ENCODE measurements at regions not wholly inside any gene's neighbourhood (a gene's known extent, or its start where the extent isn't known, plus 50 kb on each side); places are given as distances from the start of the nearest gene placed in this dataset.
A peak's percentile ranks its signal among the peaks of the same experiment; 100 is the strongest.

DNA sequence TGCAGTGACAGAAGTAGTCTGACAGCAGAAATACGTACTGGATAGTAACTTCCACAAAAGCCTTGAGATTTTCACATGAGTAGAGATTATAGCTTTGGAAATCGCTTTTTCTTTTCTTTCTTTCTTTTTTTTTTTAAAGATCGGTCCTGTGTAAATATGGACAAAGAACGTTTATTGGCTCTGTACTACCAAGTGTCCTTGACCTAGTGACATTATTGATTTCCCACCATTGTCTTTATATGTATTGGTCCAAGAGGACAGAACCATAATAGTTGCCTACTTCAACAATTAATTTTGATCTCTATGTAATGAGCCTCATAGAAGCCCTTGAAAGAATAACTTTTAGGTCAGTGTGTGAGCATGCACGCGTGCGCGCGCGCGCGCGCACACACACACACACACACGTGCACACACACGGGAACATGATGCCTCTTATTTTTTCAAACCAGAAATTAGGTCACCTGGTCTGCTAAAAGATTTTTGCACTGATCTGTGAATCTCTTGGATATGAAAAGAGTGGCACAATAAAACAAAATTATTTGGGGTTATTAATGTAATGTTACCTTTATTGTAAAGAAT, 516.8 kb downstream of the PSAT1 start:
- DNase-seq: no peak
- Histone ChIP-seq H3K4me3 (no peak overlapping the region), H3K27me3 (ENCODE audit: low read depth) (no peaks in the 10 kb centered on the region), H3K9me3 (no peaks in the 10 kb centered on the region), H3K36me3 (no peaks in the 10 kb centered on the region), H3K4me1 (no peaks in the 10 kb centered on the region), H3K27ac (no peak overlapping the region)
- TF ChIP-seq, protein P1, sequence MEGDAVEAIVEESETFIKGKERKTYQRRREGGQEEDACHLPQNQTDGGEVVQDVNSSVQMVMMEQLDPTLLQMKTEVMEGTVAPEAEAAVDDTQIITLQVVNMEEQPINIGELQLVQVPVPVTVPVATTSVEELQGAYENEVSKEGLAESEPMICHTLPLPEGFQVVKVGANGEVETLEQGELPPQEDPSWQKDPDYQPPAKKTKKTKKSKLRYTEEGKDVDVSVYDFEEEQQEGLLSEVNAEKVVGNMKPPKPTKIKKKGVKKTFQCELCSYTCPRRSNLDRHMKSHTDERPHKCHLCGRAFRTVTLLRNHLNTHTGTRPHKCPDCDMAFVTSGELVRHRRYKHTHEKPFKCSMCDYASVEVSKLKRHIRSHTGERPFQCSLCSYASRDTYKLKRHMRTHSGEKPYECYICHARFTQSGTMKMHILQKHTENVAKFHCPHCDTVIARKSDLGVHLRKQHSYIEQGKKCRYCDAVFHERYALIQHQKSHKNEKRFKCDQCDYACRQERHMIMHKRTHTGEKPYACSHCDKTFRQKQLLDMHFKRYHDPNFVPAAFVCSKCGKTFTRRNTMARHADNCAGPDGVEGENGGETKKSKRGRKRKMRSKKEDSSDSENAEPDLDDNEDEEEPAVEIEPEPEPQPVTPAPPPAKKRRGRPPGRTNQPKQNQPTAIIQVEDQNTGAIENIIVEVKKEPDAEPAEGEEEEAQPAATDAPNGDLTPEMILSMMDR (IDR thresholded peaks at IDR 0.05): no peak
- intact Hi-C loops (cut with DNase I): no loop called here
- ATAC-seq: no peak

DNA sequence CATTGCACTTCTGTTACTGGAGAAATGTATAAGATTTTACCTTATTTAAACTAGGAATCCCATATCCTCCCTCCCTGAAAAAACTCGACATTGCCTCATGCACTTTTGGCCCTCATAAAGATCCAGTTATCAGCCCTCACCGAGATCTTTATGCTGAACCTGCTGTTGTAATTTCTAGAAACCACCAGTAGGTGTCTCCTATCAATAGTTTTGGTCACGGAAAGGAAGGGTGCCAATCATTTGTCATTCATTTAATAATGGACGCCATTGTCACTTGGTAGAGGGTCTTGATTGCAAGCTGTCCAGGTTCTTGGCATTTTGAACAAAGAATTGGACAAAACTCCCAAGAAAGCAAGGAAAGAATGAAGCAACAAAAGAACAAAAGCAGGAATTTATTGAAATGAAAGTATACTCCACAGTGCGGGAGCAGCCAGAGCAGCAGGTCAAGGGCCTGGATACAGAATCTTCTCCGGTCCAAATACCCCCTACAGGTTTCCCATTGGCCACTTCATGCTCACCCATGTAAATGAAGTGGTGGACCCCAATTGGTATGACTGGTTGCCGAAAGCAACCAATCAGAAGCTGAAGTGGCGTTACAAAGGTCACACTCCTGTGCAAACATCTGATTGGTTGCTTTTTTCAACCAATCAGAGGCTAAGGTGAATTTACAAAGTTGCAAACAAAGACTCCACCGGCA, 524.3 kb downstream of the PSAT1 start:
- H3K27ac ChIP-seq: no peak overlapping the region
- TF ChIP-seq, protein P1 (IDR thresholded peaks at IDR 0.05): peak; percentile 66
- H3K36me3 ChIP-seq: no peaks in the 10 kb centered on the region
- no peaks in the 10 kb centered on the region for H3K9me3 ChIP-seq
- no peaks in the 10 kb centered on the region for H3K27me3 ChIP-seq (ENCODE audit: low read depth)
- H3K4me1 ChIP-seq: no peaks in the 10 kb centered on the region
- intact Hi-C loops (cut with DNase I): no loop called here
- peak in 1 of 2 donors; percentile 62 for ATAC-seq
- peak overlapping the region; percentile 28 for H3K4me3 ChIP-seq
- DNase-seq: no peak

DNA sequence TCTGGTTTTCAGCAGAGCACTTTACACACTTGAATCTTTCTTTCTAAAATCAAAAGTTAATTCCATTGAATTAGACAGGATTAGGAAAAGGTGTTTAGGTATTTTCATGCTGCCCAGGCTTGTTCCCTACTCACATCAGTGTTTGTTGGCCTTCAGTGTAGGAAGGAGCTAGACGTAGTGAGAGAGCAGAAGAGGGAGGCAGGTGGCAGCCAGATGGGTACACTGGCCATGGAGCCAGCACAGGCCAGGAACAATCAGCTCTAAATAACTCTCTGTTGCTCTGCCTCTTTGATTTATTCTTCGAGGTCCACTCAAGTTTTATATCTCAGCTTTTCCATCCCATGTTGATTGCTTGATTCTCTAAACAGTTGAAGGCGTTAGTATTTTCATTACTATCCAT, 529.6 kb downstream of the PSAT1 start:
- Histone ChIP-seq H3K27ac (no peak overlapping the region), H3K4me1 (no peaks in the 10 kb centered on the region), H3K4me3 (no peak overlapping the region), H3K36me3 (no peaks in the 10 kb centered on the region), H3K9me3 (no peaks in the 10 kb centered on the region), H3K27me3 (ENCODE audit: low read depth) (no peaks in the 10 kb centered on the region)
- TF ChIP-seq, protein P1 (IDR thresholded peaks at IDR 0.05): no peak
- intact Hi-C loops (cut with DNase I): no loop called here
- no peak for DNase-seq
- ATAC-seq: no peak

DNA sequence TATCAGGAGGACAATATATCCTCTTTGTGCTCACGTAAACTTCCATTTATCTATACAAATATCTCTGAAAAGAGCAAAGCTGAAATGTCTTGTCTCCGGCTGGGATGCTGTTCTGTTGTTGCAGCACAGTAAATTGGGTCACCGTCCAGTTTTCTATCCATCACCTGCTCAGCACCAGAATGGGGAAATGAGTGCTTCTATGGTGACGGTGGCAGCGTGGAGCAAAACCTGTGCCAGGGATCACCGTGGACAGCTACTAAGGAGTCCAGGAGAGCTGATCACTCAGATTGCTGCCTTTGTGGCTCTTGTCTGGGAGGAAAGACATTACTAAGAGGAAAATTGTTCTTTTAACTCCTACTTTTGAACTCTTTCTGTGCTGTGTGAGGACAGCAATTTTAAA, 531.6 kb downstream of the PSAT1 start:
- no peak overlapping the region for H3K4me3 ChIP-seq
- H3K36me3 ChIP-seq: no peaks in the 10 kb centered on the region
- H3K27me3 ChIP-seq (ENCODE audit: low read depth): no peaks in the 10 kb centered on the region
- H3K4me1 ChIP-seq: no peaks in the 10 kb centered on the region
- H3K27ac ChIP-seq: no peak overlapping the region
- DNase-seq (no peak), ATAC-seq (no peak)
- TF ChIP-seq, protein P1 (IDR thresholded peaks at IDR 0.05): no peak
- H3K9me3 ChIP-seq: no peaks in the 10 kb centered on the region
- intact Hi-C loops (cut with DNase I): no loop called here

DNA sequence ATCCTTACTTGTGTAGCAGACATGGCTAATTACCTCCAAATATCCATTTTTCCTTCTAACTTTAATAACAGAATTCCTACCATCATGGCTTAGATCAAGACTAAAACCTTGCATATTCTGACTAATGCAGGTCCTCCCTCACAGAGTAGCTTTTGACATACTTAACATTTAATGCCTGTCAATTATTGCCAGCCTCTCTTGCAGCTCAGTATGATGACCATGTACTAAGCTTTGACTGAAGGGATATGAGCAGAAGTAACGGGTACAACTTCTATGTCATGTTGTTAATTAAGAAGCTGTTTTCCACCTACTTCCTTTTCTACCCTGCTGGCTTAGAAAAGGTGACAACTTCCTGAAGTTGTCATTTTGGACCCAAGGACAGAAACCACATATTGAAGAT, 533.4 kb downstream of the PSAT1 start:
- intact Hi-C loops (cut with DNase I): no loop called here
- DNase-seq (no peak), ATAC-seq (no peak)
- H3K36me3 ChIP-seq: no peaks in the 10 kb centered on the region
- no peak overlapping the region for H3K4me3 ChIP-seq
- no peaks in the 10 kb centered on the region for H3K4me1 ChIP-seq
- no peak overlapping the region for H3K27ac ChIP-seq
- H3K27me3 ChIP-seq (ENCODE audit: low read depth): no peaks in the 10 kb centered on the region
- TF ChIP-seq, protein P1 (IDR thresholded peaks at IDR 0.05): no peak
- no peaks in the 10 kb centered on the region for H3K9me3 ChIP-seq

All from lower lobe of right lung (tissue), 2 donors.